ENCODE measurements at regions not wholly inside any gene's neighbourhood (a gene's known extent, or its start where the extent isn't known, plus 50 kb on each side); places are given as distances from the start of the nearest gene placed in this dataset.

- DNase-seq (ENCODE audit: low read depth), result no peak
Measured at GRCh38 chr3:30206051-30206450, 400.4 kb upstream of the TGFBR2 start.

- peak; percentile 48 for DNase-seq (ENCODE audit: low read depth)
Measured at GRCh38 chr3:30221619-30222018, 384.8 kb upstream of the TGFBR2 start.

GRCh38 chr3:30222441-30222840 lies 384.0 kb upstream of the TGFBR2 start:
- peak; percentile 41 for DNase-seq (ENCODE audit: low read depth)

GRCh38 chr3:30225021-30225420 lies 381.4 kb upstream of the TGFBR2 start:
- no peak for DNase-seq (ENCODE audit: low read depth)

- peak; percentile 39 for DNase-seq (ENCODE audit: low read depth)
Measured at GRCh38 chr3:30226601-30227151, 379.7 kb upstream of the TGFBR2 start.

GRCh38 chr3:30227571-30228301 lies 378.7 kb upstream of the TGFBR2 start:
- DNase-seq (ENCODE audit: low read depth), result peak; percentile 96

GRCh38 chr3:30228302-30228631 lies 378.1 kb upstream of the TGFBR2 start:
- no peak for DNase-seq (ENCODE audit: low read depth)

- peak; percentile 90 for DNase-seq (ENCODE audit: low read depth)
Measured at GRCh38 chr3:30231277-30232141, 374.9 kb upstream of the TGFBR2 start.

GRCh38 chr3:30232142-30232541 lies 374.3 kb upstream of the TGFBR2 start:
- peak; percentile 92 for DNase-seq (ENCODE audit: low read depth)

- DNase-seq (ENCODE audit: low read depth), result peak; percentile 57
Measured at GRCh38 chr3:30233913-30234646, 372.3 kb upstream of the TGFBR2 start.

GRCh38 chr3:30236011-30236410 lies 370.4 kb upstream of the TGFBR2 start:
- no peak for DNase-seq (ENCODE audit: low read depth)

- DNase-seq (ENCODE audit: low read depth), result no peak
Measured at GRCh38 chr3:30241721-30242120, 364.7 kb upstream of the TGFBR2 start.

GRCh38 chr3:30245858-30246622 lies 360.4 kb upstream of the TGFBR2 start:
- no peak for DNase-seq (ENCODE audit: low read depth)

- DNase-seq (ENCODE audit: low read depth), result no peak
Measured at GRCh38 chr3:30248423-30248822, 358.0 kb upstream of the TGFBR2 start.

GRCh38 chr3:30252474-30252873 lies 353.9 kb upstream of the TGFBR2 start:
- DNase-seq (ENCODE audit: low read depth), result no peak

- no peak for DNase-seq (ENCODE audit: low read depth)
Measured at GRCh38 chr3:30253832-30254231, 352.6 kb upstream of the TGFBR2 start.

- peak; percentile 92 for DNase-seq (ENCODE audit: low read depth)
Measured at GRCh38 chr3:30256474-30256873, 349.9 kb upstream of the TGFBR2 start.

GRCh38 chr3:30258426-30259392 lies 347.7 kb upstream of the TGFBR2 start:
- no peak for DNase-seq (ENCODE audit: low read depth)

GRCh38 chr3:30259730-30260129 lies 346.7 kb upstream of the TGFBR2 start:
- DNase-seq (ENCODE audit: low read depth), result no peak

GRCh38 chr3:30260762-30261161 lies 345.6 kb upstream of the TGFBR2 start:
- DNase-seq (ENCODE audit: low read depth), result peak; percentile 80
